NCI-H2196 (cell line): ENCODE measurements at regions not wholly inside any gene's neighbourhood (a gene's known extent, or its start where the extent isn't known, plus 50 kb on each side); places are given as distances from the start of the nearest gene placed in this dataset.

Experiments used
- DNase-seq: peaks from one replicate; lab custom pipeline; 2025; ENCODE audit not compliant: unreplicated experiment; lab: John Stamatoyannopoulos, UW

- DNase-seq = no peak
Measured at GRCh38 chr4:183846951-183847350, 58.2 kb upstream of the STOX2 start.

DNA sequence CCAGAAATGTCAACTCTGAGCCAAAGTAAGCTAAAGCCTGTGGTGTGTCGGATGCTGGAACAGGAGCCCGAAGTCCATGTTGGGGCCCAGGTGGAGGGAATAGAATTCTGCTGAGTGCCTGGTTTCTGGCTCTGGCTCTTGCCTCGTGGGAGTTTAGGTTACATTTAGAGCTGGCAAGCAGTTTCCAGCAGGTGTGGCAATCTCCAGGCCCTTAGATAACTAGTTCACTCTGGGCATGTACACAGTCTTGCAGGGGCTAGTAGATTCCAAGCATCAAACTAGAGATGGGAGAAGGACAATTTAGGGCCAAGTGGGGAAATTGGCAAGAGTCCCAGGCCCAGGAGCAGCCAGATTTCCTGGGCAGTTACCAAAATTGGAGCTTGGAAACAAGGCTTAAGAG, 56.3 kb upstream of the STOX2 start:
- no peak for DNase-seq

- DNase-seq = no peak
Measured at GRCh38 chr4:183852910-183853547, 52.1 kb upstream of the STOX2 start.

DNA sequence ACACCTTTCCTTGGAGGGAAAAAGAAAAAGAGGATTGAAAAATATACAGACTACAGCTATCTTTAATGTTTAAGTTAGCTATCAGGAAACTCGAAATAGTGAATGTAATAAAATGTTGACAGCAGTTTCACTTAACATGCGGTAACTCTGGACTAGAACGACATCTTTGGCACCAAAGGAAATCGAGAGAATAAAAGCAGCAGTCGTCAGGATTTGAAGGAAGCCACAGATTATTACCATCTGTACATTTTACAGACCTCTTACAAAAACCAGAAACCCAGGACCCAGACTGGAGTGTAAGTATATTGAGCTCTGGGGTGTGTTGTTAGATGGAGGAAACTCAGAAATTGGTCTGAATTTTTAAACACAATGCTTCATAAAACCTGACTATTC, 51.6 kb upstream of the STOX2 start:
- no peak for DNase-seq
